Adipose tissue (tissue), 3 donors: ENCODE measurements at regions not wholly inside any gene's neighbourhood (a gene's known extent, or its start where the extent isn't known, plus 50 kb on each side); places are given as distances from the start of the nearest gene placed in this dataset.
"Not testable (repeated sequence)": the region's sequence is repeated elsewhere in the genome, so short reads cannot be mapped to it uniquely, and the experiment has no call there.

Experiments
- H3K27ac ChIP-seq: one replicate; pipeline ENCODE4 v1.5.1; 2013; ENCODE audit warnings: low read depth, low read length
- WGBS, 3 donors: extraction: QIAGEN DNeasy Blood & Tissue Kit; methylation state at CpG; one replicate each; pipeline ENCODE4 v1.1.7; 2013; 5-methylcytosine and 5-hydroxymethylcytosine counted together
- donor health status: healthy with polysubstance abuse.
- donor health status: Bipolar disorder and iron deficiency.
- donor health status: healthy.

DNA sequence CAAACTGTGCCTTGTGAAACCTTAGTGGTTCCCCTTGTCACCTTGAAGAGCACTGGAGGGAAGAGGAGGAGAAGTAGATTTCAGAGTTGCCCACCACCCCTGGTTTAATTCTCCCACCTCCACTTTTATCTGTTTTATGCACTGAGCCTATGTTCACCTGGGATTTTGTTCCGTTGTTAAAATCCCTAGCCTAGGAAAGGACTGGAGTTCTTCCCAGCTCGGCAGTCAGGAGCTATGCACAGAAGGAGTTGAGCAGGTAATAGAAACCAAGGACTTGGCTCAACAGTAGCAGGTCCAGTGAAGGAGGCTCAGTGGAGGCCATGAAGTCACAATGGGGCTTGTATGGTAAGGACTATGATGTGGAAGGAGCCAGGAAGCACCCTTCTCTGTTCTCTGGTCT is 182.4 kb upstream of the ADRA1D start:
- no peak overlapping the region for H3K27ac ChIP-seq
- 37 to 95% (median 89%) methylated on average over 2 of the region's 2 CpGs for WGBS, 3 donors

DNA sequence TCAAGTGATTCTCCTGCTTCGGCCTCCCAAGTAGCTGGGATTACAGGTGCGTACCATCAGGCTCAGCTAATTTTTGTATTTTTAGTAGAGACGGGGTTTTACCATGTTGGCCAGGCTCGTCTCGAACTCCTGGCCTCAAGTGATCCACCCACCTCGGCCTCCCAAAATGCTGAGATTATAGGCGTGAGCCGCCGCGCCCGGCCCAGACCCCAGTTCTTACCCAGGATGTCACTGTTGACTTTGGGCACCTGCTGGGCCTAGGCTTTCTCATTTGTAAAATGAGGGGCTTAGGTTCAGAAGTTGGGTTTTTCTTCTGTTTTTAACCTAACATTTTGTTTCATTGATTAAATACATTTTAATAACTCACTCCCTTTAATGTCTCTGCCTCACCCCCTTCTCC is 181.7 kb upstream of the ADRA1D start:
- WGBS, 3 donors, result 84 to 88% (median 86%) methylated on average over 11 of the region's 11 CpGs
- H3K27ac ChIP-seq, result not testable (repeated sequence)

DNA sequence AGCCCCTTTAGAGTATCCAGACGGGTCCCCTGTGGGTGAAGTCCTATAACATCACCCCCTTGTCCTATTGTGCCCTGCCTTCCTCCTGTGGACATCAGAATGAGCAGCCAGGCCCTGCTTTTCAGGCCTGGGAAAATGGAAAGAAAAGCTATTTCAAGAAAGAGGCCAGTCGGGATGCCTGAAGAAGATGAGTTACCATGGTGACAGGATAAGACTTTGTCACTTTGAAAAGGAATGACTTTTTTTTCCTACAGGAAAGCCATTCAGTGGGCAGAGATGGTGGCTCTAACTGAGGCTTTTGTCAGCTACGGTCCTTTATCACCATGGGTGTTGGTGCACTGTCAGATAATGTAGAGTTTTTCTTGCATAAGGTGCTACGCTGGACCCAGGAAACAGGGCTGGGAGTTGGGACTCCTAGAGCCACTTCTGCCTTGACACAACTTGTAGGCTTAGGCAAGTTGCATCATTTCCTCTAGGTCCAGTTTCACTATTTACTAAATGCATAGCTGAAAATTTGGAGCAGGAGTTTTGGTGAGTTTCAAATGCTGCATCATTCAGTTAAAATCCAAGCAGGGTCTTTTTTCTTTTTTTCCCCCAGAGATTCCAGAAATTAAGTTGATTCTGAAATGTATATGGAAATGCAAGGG is 179.0 kb upstream of the ADRA1D start:
- 63 to 78% (median 65%) methylated on average over 4 of the region's 4 CpGs for WGBS, 3 donors
- H3K27ac ChIP-seq, result no peak overlapping the region

DNA sequence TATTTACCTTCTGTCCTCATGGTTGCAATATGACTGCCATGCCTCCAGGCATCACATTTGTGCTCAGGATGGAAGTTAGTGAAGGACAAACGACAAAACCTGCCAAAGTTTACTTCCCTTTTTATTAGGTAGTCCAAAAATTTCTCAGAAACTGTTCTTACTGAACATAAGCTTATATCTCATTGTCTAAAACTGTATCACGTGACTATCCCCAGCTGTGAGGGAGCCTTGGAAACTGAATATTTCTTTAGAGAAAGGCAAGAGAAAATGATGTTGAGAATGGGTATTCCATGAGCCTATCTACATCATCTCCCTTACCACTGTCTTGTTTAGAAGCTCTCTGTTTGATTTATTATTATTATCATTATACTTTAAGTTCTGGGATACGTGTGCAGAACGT is 169.1 kb upstream of the ADRA1D start:
- WGBS, 3 donors, result 68 to 78% (median 75%) methylated on average over 4 of the region's 4 CpGs
- H3K27ac ChIP-seq, result no peak overlapping the region

DNA sequence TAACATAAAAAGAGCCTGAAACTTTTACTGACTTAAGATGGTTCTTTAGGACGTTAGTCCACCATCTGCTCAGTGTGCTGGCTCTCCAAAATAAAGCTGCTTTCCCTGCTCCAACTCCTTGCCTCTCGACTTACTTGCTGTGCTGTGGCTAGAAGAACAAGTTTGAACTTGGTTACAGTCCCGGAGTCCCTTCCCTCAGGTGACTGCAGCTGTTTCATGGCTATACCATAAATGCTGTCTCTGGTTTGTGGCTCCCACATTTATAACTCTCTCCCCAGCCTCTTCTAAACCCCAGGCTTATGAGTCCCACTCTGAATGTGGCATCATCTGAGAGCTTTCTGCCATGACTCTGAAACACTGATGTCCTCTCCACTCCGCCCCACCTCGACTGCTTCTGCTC is 166.2 kb upstream of the ADRA1D start:
- H3K27ac ChIP-seq, result no peak overlapping the region
- 66 to 79% (median 66%) methylated on average over 5 of the region's 5 CpGs for WGBS, 3 donors

DNA sequence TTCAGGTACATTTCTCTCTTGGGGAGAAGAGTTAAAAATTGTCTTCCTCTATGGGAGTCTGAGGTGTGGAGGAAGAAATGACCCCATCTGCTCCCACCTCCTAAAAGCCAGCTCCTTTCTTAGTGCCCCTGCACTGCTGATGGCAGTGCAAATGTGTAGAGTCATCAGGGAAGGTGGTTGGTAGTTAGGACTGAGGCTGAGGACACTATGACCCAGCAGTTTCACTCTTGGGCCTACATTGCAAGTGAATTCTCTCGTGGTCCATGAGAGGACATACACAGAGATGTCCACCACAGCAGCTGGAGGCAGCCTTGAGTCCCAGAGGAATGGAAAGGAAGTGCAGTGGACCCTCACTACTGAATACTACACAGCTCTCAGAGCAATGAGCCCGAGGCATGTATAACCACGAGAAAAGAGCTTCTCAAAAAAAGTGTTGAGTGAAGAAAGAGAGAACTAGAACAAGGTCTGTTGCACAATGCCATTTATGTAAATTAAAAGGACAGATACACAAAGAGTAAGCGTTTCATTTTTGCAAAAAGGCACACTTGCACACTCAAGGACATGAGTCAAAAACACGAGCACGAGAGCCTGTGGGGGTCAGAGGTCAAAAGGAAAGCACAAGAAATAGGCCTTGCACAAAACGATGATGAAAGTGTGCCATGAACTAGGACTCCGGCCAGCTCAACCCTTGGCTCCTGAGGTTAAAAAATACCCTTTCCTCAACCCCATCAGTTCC is 164.4 kb upstream of the ADRA1D start:
- no peak overlapping the region for H3K27ac ChIP-seq
- 44 to 53% (median 47%) methylated on average over 8 of the region's 8 CpGs for WGBS, 3 donors

DNA sequence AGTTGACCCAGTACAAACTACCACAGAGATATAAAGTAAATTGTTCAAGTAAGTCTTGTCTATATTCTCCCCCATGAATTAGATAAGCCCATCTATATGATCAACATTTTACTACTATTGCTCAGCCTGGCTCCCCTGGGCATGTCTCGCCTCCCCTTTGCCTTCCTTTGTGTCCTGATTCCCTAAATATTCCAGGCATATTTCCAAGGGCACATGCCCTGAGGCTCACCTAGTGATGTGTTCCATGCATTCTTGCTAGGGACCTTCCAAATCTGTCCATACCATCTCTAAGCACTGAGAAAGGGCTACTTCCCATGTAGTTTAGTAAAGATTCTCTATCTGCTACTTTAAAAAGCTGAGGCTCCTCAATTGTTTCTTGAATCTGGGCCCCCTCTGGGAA is 163.1 kb upstream of the ADRA1D start:
- 82 to 95% (median 90%) methylated on average over 1 of the region's 1 CpG for WGBS, 3 donors
- no peak overlapping the region for H3K27ac ChIP-seq

DNA sequence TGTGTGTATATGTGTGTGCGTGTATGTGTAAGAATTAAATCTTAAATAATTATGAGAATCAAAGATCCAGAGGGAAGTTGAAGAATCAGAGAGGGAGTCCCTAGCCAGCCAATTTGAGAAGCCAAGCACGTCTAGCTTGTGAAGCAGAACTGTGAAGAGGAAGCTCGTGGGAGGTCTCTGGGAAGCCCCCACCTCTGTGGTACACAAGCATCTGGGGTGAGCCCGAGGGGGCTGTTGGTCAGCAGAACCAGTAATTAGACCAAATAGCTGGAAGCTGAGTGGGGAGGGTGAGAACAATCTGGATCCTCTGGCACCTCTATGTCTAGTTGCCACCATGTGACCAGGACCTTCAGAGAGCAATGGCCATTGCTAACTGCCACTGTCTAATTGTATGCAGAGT is 162.7 kb upstream of the ADRA1D start:
- no peak overlapping the region for H3K27ac ChIP-seq
- 53 to 59% (median 58%) methylated on average over 4 of the region's 4 CpGs for WGBS, 3 donors

DNA sequence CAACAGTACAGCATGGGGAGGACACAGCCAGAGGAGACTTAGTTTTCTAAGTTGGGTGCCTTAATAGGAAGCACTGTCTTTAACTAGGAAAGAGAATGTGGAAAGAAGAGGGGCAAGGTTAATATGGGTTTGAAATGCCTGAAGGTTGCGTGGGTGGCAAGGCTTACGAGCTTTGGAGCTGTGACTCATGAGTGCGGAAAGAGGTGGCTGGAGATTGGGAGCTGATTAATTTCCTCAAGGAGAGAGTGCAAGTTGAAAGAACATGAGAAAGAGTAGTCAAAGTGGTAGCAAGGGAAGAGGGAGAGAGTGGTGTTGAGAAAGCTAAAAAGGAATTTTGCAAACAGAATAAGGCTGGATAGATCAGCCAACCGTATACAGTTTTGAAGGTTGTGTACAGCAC is 157.5 kb upstream of the ADRA1D start:
- WGBS, 3 donors, result 66 to 88% (median 83%) methylated on average over 3 to 4 of the region's 4 CpGs

DNA sequence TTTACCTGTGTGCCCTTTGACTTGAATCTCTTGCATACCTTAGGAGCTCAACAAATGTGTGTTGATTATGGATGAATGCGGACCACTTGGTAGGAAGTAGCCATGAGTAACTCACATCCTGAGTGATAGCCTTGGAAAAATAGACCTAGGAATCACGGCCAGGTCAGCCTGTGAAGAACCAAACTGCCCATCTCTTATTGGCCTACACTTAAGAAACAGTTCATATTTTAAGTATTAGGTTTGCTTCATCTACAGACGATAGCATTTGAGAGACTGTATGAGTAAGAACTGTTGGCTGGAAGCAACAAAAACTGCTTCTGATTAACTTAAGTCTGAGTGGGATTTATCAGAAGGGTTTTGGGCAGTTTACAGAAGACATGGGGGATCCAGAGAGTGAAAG is 152.5 kb upstream of the ADRA1D start:
- 58 to 72% (median 72%) methylated on average over 3 of the region's 3 CpGs for WGBS, 3 donors
- H3K27ac ChIP-seq, result no peak overlapping the region

More for the DNA sequence above, 157.5 kb upstream of the ADRA1D start:
- H3K27ac ChIP-seq, result no peak overlapping the region

DNA sequence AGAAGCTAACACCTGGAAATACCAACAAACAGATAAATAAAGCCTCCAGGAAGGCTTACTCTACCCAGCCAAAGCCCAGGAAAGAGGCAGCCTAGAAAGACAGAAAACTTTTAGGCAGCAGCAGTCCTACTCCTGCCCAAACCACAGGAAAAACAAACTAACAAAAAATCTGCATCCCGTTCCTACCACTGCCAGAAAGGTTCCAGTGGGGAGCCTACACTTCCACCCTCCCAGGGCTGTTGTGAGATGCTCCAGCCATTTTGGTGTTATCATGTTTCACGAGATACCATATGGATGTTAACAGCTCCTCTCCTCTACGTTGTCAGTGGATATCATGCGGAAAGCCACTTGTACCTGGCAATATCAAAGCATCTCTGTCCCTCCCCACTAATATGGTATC is 135.9 kb upstream of the ADRA1D start:
- H3K27ac ChIP-seq, result no peak overlapping the region
- 80 to 89% (median 87%) methylated on average over 4 of the region's 4 CpGs for WGBS, 3 donors

DNA sequence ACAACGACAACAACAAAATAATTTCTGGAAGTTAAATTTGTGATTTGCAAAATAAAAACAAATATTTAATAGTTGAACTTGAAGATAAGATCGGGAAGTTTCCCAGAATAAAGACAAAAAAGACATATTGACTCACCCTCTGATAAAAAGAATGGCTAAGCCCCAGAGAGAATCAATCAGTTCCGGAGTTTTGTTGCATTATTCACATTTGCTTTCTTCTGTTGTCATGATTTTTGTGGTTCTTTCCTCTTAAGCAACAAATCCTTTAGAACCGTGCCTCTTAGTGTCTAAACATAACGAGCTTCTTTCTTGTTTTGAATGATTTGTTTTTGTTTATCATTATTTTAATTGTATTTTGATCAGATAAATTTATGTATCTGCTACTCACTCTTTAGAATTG is 134.9 kb upstream of the ADRA1D start:
- WGBS, 3 donors, result 41 to 87% (median 75%) methylated on average over 5 of the region's 5 CpGs
- no peak overlapping the region for H3K27ac ChIP-seq

DNA sequence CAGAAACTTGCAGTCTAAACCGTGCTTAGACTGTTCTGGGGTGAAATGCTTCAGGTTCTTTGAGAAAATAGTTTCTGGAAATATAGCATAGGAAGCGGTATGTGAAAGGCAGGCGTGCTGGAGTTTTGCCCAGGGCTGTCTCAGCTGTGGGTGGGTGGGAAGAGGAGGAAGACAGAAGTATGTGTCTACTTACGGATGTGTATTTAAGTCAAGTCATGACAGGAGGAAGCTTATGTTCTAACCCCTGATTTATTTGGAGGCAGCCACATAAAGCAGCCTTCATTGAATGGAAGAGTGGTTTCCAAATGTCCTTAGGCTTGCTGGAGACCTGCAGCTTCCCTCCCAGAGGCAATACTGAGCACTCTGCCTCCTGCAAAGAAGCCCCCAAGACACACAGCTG is 126.8 kb upstream of the ADRA1D start:
- 22 to 53% (median 26%) methylated on average over 4 of the region's 4 CpGs for WGBS, 3 donors
- H3K27ac ChIP-seq, result no peak overlapping the region

DNA sequence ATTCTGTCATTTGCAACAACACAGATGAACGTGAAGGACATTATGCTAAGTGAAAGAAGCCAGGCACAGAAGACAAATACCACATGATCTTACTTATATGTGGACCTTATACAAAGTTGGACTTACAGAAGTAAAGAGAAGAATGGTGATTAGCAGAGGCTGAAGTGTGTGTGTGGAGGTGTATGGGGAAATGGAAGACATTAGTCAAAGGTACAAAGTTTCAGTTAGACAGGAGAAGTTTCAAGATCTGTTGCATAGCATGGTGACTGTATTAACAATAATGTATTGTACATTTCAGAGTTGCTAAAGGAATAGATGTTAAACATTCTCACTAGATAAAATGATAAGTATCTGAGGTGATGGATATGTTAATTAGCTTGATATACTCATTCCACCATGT is 124.4 kb upstream of the ADRA1D start:
- 65 to 91% (median 87%) methylated on average over 1 of the region's 1 CpG for WGBS, 3 donors
- H3K27ac ChIP-seq, result no peak overlapping the region

DNA sequence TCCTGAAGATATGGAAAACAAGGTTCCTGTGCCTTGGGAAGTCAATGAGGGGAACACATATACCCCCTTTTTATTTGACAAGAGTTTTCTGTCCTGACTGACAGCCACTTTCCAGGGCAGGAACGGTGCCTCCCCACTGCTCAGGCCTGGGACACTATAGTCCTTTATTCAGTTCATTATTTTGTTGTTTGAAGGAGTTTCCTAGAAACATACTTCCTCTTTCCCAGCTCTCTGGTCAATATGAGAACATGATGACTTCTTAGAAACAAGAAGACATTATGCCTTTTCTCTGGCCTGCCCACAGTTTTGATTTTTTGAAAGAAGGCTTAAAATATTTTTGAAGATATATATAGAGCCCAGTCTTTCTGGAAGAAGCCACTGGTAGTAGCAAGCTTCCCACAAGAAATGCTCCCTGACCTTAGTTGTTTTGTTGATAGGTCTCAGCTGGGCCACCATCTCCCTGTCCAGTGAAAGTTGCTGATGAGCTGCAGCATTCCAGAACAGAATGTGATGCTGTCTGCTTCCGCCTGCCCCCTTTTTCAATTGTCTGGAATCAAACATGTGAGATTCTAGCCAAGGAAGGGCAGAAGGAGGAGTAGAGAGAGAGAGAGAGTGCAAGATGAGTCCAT is 122.7 kb upstream of the ADRA1D start:
- WGBS, 3 donors, result 48 to 65% (median 57%) methylated on average over 2 of the region's 2 CpGs
- no peak overlapping the region for H3K27ac ChIP-seq

DNA sequence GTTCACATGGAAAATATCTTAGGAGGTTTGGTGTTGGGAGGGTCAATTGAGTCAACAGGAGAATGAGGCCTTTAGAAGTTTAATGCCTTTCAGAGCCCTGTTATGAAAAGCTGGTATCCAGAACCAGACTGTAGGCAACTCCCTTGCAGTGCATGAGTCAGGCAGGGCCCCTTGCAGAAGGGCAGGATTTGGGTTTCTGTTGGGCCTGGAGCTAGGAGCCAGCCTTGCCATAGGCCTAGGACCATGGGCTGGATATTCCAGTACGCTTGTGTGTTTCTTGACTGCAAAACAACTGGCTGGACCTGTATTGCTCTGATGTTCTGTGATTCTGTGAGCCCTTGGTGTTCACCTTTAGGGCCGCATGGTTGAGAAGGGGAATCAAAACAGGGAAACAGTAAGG is 121.8 kb upstream of the ADRA1D start:
- H3K27ac ChIP-seq, result no peak overlapping the region
- WGBS, 3 donors, result 56 to 93% (median 87%) methylated on average over 2 of the region's 2 CpGs

DNA sequence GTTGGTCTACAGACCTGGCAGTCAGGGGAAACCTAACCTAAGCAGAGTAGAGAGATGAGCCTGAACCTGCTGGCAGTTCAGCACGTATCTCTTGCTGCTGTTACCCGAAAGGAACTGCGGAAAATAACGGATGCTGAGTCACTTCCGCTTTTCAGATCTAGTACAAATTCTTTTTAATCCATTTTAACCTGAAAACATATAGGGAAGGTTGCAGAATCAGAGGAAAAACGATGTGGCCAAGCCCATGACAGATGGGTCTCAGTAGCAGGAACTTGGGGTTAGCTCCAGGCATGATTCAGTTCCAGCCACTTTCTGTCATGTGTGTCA is 120.7 kb upstream of the ADRA1D start:
- H3K27ac ChIP-seq, result no peak overlapping the region
- WGBS, 3 donors, result 31 to 58% (median 56%) methylated on average over 6 of the region's 6 CpGs

DNA sequence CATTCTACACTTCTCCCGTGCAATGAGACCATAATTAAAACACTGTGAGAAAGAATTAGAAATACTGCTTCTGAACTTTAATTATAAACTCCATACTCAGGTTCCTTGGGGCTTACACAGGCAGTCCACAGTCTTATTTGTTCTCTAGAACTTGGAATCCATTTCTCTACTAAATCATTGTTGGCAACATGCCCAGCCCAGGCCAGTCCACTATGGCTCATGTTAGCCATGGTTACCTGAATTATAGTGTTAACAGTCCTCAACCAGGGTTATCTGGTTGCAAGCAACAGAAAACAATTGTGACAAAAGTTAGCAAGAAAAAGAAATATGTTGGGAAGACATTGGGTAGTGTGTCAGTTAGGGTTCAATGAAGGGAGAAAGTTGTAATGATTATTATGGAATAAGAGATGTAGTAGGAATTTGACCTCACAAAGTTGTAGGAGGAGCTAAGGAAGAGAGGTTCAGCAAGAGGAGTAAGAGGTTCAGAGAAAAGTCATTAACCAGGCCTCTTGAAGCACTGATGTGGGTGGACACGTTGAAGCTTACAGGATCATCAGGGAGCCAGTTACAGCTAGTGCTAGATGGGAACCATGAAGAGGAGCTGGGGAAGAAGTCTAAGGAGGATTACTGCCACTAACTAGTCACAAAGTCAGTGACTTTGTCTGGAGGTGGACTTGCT is 120.2 kb upstream of the ADRA1D start:
- no peak overlapping the region for H3K27ac ChIP-seq
- 59 to 72% (median 70%) methylated on average over 2 of the region's 2 CpGs for WGBS, 3 donors

DNA sequence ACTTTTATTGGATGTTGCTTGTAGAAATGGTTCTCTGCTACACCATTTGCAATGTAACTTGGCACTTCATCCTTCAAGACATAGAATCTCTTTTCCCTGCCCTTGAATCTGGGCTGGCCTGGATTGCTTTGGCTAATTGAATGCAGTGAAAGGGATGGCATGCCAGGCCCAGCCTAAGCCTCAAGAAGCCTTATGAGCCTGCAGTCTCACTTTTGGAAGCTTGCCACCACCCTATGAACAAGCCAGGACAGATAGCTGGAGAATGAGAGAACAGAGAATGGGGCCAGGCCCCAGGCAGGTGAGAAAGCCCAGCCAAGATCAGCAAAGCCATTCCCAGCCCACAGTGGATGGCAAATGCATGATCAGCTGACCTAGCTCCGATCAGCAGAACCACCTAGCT is 117.0 kb upstream of the ADRA1D start:
- H3K27ac ChIP-seq, result no peak overlapping the region
- WGBS, 3 donors, result 63 to 93% (median 79%) methylated on average over 1 of the region's 1 CpG
